Upper lobe of right lung (tissue), 1 donor: ENCODE measurements at regions not wholly inside any gene's neighbourhood (a gene's known extent, or its start where the extent isn't known, plus 50 kb on each side); places are given as distances from the start of the nearest gene placed in this dataset.

ENCODE experiments used
- ATAC-seq: fragments of 200-7000 bp; cut with Tn5 transposase; one replicate; pipeline ENCODE4 v1.9.1; 2020; ENCODE audit warnings: mild to moderate bottlenecking, moderate library complexity
- DNase-seq: peaks from one replicate; pipeline ENCODE4 v3.0.0-alpha.2; 2020
- H3K27ac ChIP-seq: fragments of 200-600 bp; one replicate; pipeline ENCODE4 v1.8.0; 2022
- H3K27me3 ChIP-seq: fragments of 200-600 bp; one replicate; pipeline ENCODE4 v1.8.0; 2022; ENCODE audit warnings: mild to moderate bottlenecking
- H3K36me3 ChIP-seq: fragments of 200-600 bp; one replicate; pipeline ENCODE4 v1.8.0; 2022
- H3K4me1 ChIP-seq: fragments of 200-600 bp; one replicate; pipeline ENCODE4 v1.8.0; 2022
- H3K4me3 ChIP-seq: fragments of 200-600 bp; one replicate; pipeline ENCODE4 v1.8.0; 2022; ENCODE audit warnings: mild to moderate bottlenecking
- H3K9me3 ChIP-seq: fragments of 200-600 bp; one replicate; pipeline ENCODE4 v1.8.0; 2022
- CTCF ChIP-seq: fragments of 200-600 bp; IDR thresholded peaks from one replicate; pipeline ENCODE4 v1.8.0; 2022; ENCODE audit warnings: antibody characterized with exemption
- intact Hi-C: fragments of 100-400 bp; cut with DNase I; formaldehyde crosslinking; loops from one replicate; pipeline ENCODE4 v1.11.0; 2022
- donor health status: DM: no; HTN: yes; CAD: no; lungs with severe emphysema.

- DNase-seq (no peak), ATAC-seq (no peak)
- intact Hi-C loops = no loop called here
- H3K36me3 ChIP-seq = no peaks in the 10 kb centered on the region
- no peak overlapping the region for H3K4me3 ChIP-seq
- H3K27ac ChIP-seq = no peak overlapping the region
- no peaks in the 10 kb centered on the region for H3K9me3 ChIP-seq
- H3K4me1 ChIP-seq = no peaks in the 10 kb centered on the region
- H3K27me3 ChIP-seq = no peaks in the 10 kb centered on the region
- no peak for TF ChIP-seq CTCF
These were observed 1431.4 kb downstream of the BRD1 start for GRCh38 chr22:48396091-48396784.

- no peak overlapping the region for H3K27ac ChIP-seq
- no peak overlapping the region for H3K4me3 ChIP-seq
- H3K4me1 ChIP-seq = no peaks in the 10 kb centered on the region
- H3K36me3 ChIP-seq = no peaks in the 10 kb centered on the region
- H3K27me3 ChIP-seq = no peaks in the 10 kb centered on the region
- no peak for TF ChIP-seq CTCF
- ATAC-seq (no peak), DNase-seq (no peak)
- H3K9me3 ChIP-seq = no peaks in the 10 kb centered on the region
- intact Hi-C loops = no loop called here
These were observed 1432.5 kb downstream of the BRD1 start for GRCh38 chr22:48395201-48395600.

- Histone ChIP-seq H3K9me3 (no peaks in the 10 kb centered on the region), H3K4me1 (no peaks in the 10 kb centered on the region), H3K27me3 (no peaks in the 10 kb centered on the region), H3K27ac (no peak overlapping the region), H3K36me3 (no peaks in the 10 kb centered on the region), H3K4me3 (no peak overlapping the region)
- TF ChIP-seq CTCF = no peak
- intact Hi-C loops = no loop called here
- DNase-seq (no peak), ATAC-seq (no peak)
These were observed 1432.9 kb downstream of the BRD1 start for GRCh38 chr22:48394787-48395186.

- Histone ChIP-seq H3K36me3 (no peaks in the 10 kb centered on the region), H3K4me1 (no peaks in the 10 kb centered on the region), H3K27ac (no peak overlapping the region), H3K27me3 (no peaks in the 10 kb centered on the region), H3K4me3 (no peak overlapping the region), H3K9me3 (no peaks in the 10 kb centered on the region)
- intact Hi-C loops = no loop called here
- DNase-seq (no peak), ATAC-seq (no peak)
- TF ChIP-seq CTCF = no peak
These were observed 1433.8 kb downstream of the BRD1 start for GRCh38 chr22:48393885-48394284.

GRCh38 chr22:48393041-48393370, 1434.7 kb downstream of the BRD1 start:
- H3K4me3 ChIP-seq = no peak overlapping the region
- H3K27me3 ChIP-seq = no peaks in the 10 kb centered on the region
- ATAC-seq (no peak), DNase-seq (no peak)
- intact Hi-C loops = no loop called here
- no peak for TF ChIP-seq CTCF
- no peaks in the 10 kb centered on the region for H3K36me3 ChIP-seq
- H3K4me1 ChIP-seq = no peaks in the 10 kb centered on the region
- H3K9me3 ChIP-seq = no peaks in the 10 kb centered on the region
- no peak overlapping the region for H3K27ac ChIP-seq

GRCh38 chr22:48391820-48392219, 1435.9 kb downstream of the BRD1 start:
- Histone ChIP-seq H3K27me3 (no peaks in the 10 kb centered on the region), H3K4me3 (no peak overlapping the region), H3K9me3 (no peaks in the 10 kb centered on the region), H3K27ac (no peak overlapping the region), H3K36me3 (no peaks in the 10 kb centered on the region), H3K4me1 (no peaks in the 10 kb centered on the region)
- no peak for DNase-seq
- ATAC-seq = no peak
- TF ChIP-seq CTCF = no peak
- intact Hi-C loops = no loop called here
